Body of pancreas (tissue), 4 donors: ENCODE measurements at regions not wholly inside any gene's neighbourhood (a gene's known extent, or its start where the extent isn't known, plus 50 kb on each side); places are given as distances from the start of the nearest gene placed in this dataset.

Source experiments
- CTCF ChIP-seq, 7 experiments: fragments of 450-650 bp in 4 of 7; fragments of 200-600 bp in 3 of 7; sonication (generic) in 3 of 7; IDR thresholded peaks; one replicate each; pipeline ENCODE4 v1.5.1; 2016 to 2019; ENCODE audit warnings: antibody characterized with exemption in 7 of 7
- POLR2A ChIP-seq, 3 donors: fragments of 450-650 bp; IDR thresholded peaks; one replicate each; pipeline ENCODE4 v1.6.1; 2016; ENCODE audit warnings: antibody characterized with exemption in 3 of 3, mild to moderate bottlenecking in 2 of 3

GRCh38 chr20:24245094-24245493, 224.3 kb upstream of the SYNDIG1 start:
- TF ChIP-seq CTCF (IDR thresholded peaks at IDR 0.05) (no peak), POLR2A (IDR thresholded peaks at IDR 0.05) (no peak)
